PC-9 (cell line): ENCODE measurements at regions not wholly inside any gene's neighbourhood (a gene's known extent, or its start where the extent isn't known, plus 50 kb on each side); places are given as distances from the start of the nearest gene placed in this dataset.

ENCODE experiments used
- CTCF ChIP-seq: fragments of 200-600 bp; sonication (generic); conservative IDR thresholded peaks from 2 replicates; pipeline ENCODE4 v1.6.1; 2017; ENCODE audit warnings: mixed run types, antibody characterized with exemption, mild to moderate bottlenecking, moderate library complexity
- EZH2 ChIP-seq: fragments of 200-600 bp; sonication (generic); IDR thresholded peaks from 2 replicates; pipeline ENCODE4 v1.8.0; 2017; ENCODE audit warnings: antibody characterized with exemption, low read depth

- TF ChIP-seq CTCF, result peak; percentile 46
- TF ChIP-seq EZH2, result no peak
Observed at GRCh38 chr10:56449770-56450169, 88.7 kb upstream of the ZWINT start.
